Activated CD4-positive, alpha-beta T cell treated with anti-CD3 and anti-CD28 coated beads for 36 hours (primary cell): ENCODE measurements at regions not wholly inside any gene's neighbourhood (a gene's known extent, or its start where the extent isn't known, plus 50 kb on each side); places are given as distances from the start of the nearest gene placed in this dataset.
"Not testable (repeated sequence)": the region's sequence is repeated elsewhere in the genome, so short reads cannot be mapped to it uniquely, and the experiment has no call there.

Experiments used
- ATAC-seq: fragments of 200-7000 bp; cut with Tn5 transposase; one replicate; pipeline ENCODE4 v1.10.0; 2021; ENCODE audit warnings: mild to moderate bottlenecking, moderate library complexity
- CTCF ChIA-PET: fragments of 350-600 bp; sonication (Branson Sonifier 250); formaldehyde crosslinking; loops from one replicate; lab custom pipeline; 2021; ENCODE audit warnings: antibody characterized with exemption; lab: Charles Lee
- POLR2A ChIA-PET: fragments of 350-600 bp; sonication (Branson Sonifier 250); formaldehyde crosslinking; loops from one replicate; lab custom pipeline; 2021; ENCODE audit warnings: antibody characterized with exemption, inconsistent platforms; lab: Charles Lee
- DNase-seq: peaks from one replicate; pipeline ENCODE4 v3.0.0-alpha.2; 2020
- H3K27ac Mint-ChIP-seq: one replicate; pipeline ENCODE4 v1.8.0; 2021; ENCODE audit warnings: mixed read lengths
- H3K27me3 Mint-ChIP-seq: one replicate; pipeline ENCODE4 v1.8.0; 2021; ENCODE audit warnings: mixed read lengths
- H3K36me3 Mint-ChIP-seq: one replicate; pipeline ENCODE4 v1.8.0; 2021; ENCODE audit warnings: low read depth, mixed read lengths
- H3K4me1 Mint-ChIP-seq: one replicate; pipeline ENCODE4 v1.8.0; 2021; ENCODE audit warnings: mixed read lengths
- H3K4me3 Mint-ChIP-seq: one replicate; pipeline ENCODE4 v1.8.0; 2021; ENCODE audit warnings: mild to moderate bottlenecking, moderate library complexity, mixed read lengths
- H3K9me3 Mint-ChIP-seq: one replicate; pipeline ENCODE4 v1.8.0; 2021; ENCODE audit warnings: low read depth, mixed read lengths
- intact Hi-C, 2 experiments: fragments of 100-400 bp; cut with DNase I in 1 of 2; cut with micrococcal nuclease in 1 of 2; formaldehyde crosslinking; loops; one replicate each; pipeline versions ENCODE4 v1.14.2 to v1.15.1; 2022 to 2024; cut with DNase I, micrococcal nuclease

GRCh38 chr20:30405061-30405460, 852.4 kb upstream of the DEFB115 start:
- peaks cover 33% of the 10 kb centered on the region for H3K36me3 Mint-ChIP-seq
- POLR2A ChIA-PET, DNase-seq, H3K4me3 Mint-ChIP-seq, H3K27me3 Mint-ChIP-seq, CTCF ChIA-PET, H3K27ac Mint-ChIP-seq, ATAC-seq, H3K4me1 Mint-ChIP-seq, intact Hi-C loops: not testable (repeated sequence)
- peaks cover 18% of the 10 kb centered on the region for H3K9me3 Mint-ChIP-seq

- peaks cover 30% of the 10 kb centered on the region for H3K36me3 Mint-ChIP-seq
- H3K4me1 Mint-ChIP-seq, H3K4me3 Mint-ChIP-seq, H3K27ac Mint-ChIP-seq, ATAC-seq, POLR2A ChIA-PET, CTCF ChIA-PET, H3K27me3 Mint-ChIP-seq, intact Hi-C loops, DNase-seq: not testable (repeated sequence)
- H3K9me3 Mint-ChIP-seq, result peaks cover 22% of the 10 kb centered on the region
Measured at GRCh38 chr20:30405585-30405984, 851.9 kb upstream of the DEFB115 start.

- H3K4me1 Mint-ChIP-seq, DNase-seq, ATAC-seq, intact Hi-C loops, POLR2A ChIA-PET, H3K27ac Mint-ChIP-seq, H3K4me3 Mint-ChIP-seq, CTCF ChIA-PET, H3K27me3 Mint-ChIP-seq: not testable (repeated sequence)
- H3K36me3 Mint-ChIP-seq, result peaks cover 22% of the 10 kb centered on the region
- H3K9me3 Mint-ChIP-seq, result peaks cover 21% of the 10 kb centered on the region
Measured at GRCh38 chr20:30406370-30406769, 851.1 kb upstream of the DEFB115 start.

GRCh38 chr20:30412972-30413371, 844.5 kb upstream of the DEFB115 start:
- Mint-ChIP-seq H3K4me1 (no peaks in the 10 kb centered on the region), H3K4me3 (no peak overlapping the region), H3K9me3 (peaks cover 32% of the 10 kb centered on the region), H3K27ac (no peak overlapping the region), H3K27me3 (no peaks in the 10 kb centered on the region), H3K36me3 (peaks cover 8% of the 10 kb centered on the region)
- DNase-seq (no peak), ATAC-seq (no peak)
- CTCF ChIA-PET, result no interaction called here
- POLR2A ChIA-PET, result no interaction called here
- intact Hi-C loops, result no loop called here

DNA sequence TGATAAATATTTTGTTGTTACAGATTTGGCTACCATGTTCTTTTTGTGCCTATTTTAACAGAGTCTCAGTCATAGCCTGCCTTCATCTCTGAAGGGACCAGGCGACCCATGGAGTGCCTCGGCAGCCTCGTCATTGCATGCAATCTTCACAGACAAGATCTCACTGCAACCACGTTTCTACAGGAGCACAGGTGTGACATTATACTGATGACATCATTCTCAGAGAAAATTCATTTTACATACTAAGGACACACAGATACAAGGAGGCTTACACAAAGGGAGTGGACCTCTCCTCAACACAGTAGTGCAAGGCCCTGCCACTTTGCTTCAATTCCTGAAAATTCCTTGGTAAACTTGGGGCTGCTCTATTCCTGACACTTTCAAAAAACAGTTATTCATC, 840.1 kb upstream of the DEFB115 start:
- CTCF ChIA-PET, DNase-seq, intact Hi-C loops, H3K27ac Mint-ChIP-seq, POLR2A ChIA-PET, H3K27me3 Mint-ChIP-seq, H3K4me3 Mint-ChIP-seq, ATAC-seq, H3K4me1 Mint-ChIP-seq: not testable (repeated sequence)
- Mint-ChIP-seq H3K9me3 (peaks cover 23% of the 10 kb centered on the region), H3K36me3 (peaks cover 10% of the 10 kb centered on the region)

DNA sequence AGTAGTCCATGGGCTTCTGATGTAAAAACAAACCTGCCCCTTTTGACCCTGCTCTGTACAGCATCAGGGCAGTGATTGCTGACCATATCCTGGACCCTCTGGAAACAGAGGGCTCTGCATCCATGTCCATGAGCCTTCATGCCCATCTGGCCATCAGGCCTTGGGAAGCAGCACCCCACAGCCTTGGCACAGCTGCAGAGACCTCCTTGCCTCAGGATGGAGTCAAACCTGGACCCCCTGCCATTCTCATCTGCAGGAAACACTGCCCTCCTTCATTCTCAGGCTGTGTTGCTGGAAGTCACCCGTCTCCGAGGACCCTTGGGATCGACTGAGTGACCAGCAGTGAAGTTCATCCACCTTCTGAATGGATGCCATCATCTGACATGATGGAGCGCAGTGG, 839.1 kb upstream of the DEFB115 start:
- intact Hi-C loops, DNase-seq, CTCF ChIA-PET, H3K4me3 Mint-ChIP-seq, H3K4me1 Mint-ChIP-seq, ATAC-seq, H3K27me3 Mint-ChIP-seq, H3K27ac Mint-ChIP-seq, POLR2A ChIA-PET: not testable (repeated sequence)
- peaks cover 23% of the 10 kb centered on the region for H3K9me3 Mint-ChIP-seq
- peaks cover 10% of the 10 kb centered on the region for H3K36me3 Mint-ChIP-seq

DNA sequence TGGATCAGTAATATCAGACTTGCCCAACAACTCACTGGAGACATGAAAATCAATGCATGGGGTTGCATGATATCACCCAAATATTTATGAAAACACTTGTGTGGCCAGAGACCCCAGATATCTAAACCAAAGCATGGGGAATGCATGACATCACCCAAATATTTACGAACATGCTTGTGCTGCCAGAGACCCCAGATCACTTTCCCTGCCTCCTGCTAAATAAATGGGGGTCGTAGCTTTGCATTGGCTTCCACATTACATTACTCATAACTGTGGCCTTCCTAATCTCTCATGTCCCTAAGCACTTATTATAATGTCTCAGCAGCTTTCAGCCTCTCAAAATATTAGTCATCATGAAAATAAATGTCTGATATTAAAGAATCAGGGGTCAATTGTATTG, 838.0 kb upstream of the DEFB115 start:
- H3K27me3 Mint-ChIP-seq, result no peaks in the 10 kb centered on the region
- H3K27ac Mint-ChIP-seq, result no peak overlapping the region
- ChIA-PET CTCF (no interaction called here), POLR2A (no interaction called here)
- H3K4me3 Mint-ChIP-seq, result no peak overlapping the region
- H3K9me3 Mint-ChIP-seq, result peaks cover 26% of the 10 kb centered on the region
- no peaks in the 10 kb centered on the region for H3K4me1 Mint-ChIP-seq
- DNase-seq (no peak), ATAC-seq (no peak)
- intact Hi-C loops, result no loop called here
- peaks cover 10% of the 10 kb centered on the region for H3K36me3 Mint-ChIP-seq

DNA sequence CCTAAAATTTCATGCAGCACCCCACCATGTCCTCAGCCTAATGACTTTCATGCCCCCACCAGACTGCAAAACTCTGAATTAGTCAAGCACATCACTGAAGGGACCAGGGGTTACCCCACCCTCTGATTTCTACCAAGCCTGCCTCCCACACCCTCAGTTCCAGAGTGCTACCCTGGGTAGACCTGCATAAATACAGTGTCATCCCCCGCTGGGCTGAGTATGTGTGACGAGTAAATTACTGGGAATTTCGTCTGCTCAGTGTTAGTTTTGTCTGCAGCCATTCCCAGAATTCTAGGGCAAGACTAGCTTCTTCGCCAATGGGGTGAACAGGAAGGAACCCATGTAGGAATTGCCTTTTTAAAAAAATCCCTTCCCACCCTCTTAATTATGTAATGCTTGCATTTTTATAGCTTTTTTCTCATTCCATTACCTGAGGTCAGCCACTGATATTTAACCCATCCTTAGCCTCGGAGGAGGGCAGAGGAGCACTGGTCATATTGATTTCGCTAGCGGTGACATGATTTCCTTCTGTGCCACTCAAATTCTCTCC, 837.5 kb upstream of the DEFB115 start:
- H3K27me3 Mint-ChIP-seq, POLR2A ChIA-PET, DNase-seq, H3K4me1 Mint-ChIP-seq, ATAC-seq, H3K27ac Mint-ChIP-seq, intact Hi-C loops, H3K4me3 Mint-ChIP-seq, CTCF ChIA-PET: not testable (repeated sequence)
- H3K36me3 Mint-ChIP-seq, result peaks cover 10% of the 10 kb centered on the region
- H3K9me3 Mint-ChIP-seq, result peaks cover 26% of the 10 kb centered on the region
